Left cardiac atrium (tissue), 4 donors: ENCODE measurements at regions not wholly inside any gene's neighbourhood (a gene's known extent, or its start where the extent isn't known, plus 50 kb on each side); places are given as distances from the start of the nearest gene placed in this dataset.
"Not testable (repeated sequence)": the region's sequence is repeated elsewhere in the genome, so short reads cannot be mapped to it uniquely, and the experiment has no call there.

Experiments
- ATAC-seq, 2 donors: fragments of 200-7000 bp; cut with Tn5 transposase; one replicate each; pipeline ENCODE4 v1.9.1; 2020; ENCODE audit warnings: mild to moderate bottlenecking in 2 of 2, moderate library complexity in 2 of 2
- DNase-seq: peaks from one replicate; pipeline ENCODE4 v3.0.0-alpha.2; 2020
- intact Hi-C, 2 donors: fragments of 100-400 bp; cut with DNase I; formaldehyde crosslinking; loops; one replicate each; pipeline versions ENCODE4 v1.14.1 to v1.15.1; 2022 to 2023
- donor health status: DM: no; HTN: yes; CAD: no.
- donor health status: DM: no; HTN: yes; CAD: no; lungs with severe emphysema.
- donor health status: DM: yes; HTN: yes; CAD: no.
- donor health status: Dilated cardiomyopathy.

DNA sequence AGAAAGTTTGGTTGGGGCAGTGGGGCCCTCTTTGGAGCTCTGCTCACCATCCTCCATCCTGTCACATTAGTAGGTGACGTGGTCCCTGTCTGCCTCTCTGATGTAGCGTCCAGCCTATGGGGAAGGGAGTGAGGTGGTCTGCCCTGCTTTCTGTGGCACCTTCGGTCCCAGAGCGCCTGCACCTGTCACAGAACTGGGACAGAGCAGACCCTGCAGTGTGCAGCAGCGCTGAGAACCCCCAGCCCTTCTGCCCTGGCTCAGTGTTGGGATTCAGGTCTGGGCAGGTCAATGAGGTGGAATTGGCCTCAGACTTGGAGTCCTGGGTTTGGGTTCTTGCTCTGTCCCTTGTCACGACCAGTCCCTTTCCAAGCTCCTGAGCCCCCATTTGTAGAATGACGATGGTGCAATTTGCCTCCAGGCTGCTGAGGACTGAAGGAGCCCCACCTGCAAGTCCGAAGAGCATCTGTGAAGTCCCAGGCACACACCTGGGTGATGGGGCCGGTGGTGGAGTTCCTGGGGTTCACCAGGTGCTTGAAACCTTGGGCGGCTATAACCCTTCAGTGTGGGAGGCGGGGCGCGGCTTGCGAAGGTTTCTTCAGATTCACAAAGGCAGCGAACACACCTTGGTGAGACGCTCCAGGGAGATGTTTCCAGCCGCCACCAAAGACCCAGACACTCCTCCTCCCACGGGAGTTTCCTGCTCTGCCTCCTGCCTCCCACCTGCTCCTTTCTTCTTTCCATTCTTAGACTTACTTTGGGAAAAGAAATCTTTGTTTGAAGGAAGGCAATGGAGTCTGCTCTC, 265.4 kb upstream of the HDAC4 start:
- intact Hi-C loops: no loop called here
- ATAC-seq (no peak), DNase-seq (no peak)

DNA sequence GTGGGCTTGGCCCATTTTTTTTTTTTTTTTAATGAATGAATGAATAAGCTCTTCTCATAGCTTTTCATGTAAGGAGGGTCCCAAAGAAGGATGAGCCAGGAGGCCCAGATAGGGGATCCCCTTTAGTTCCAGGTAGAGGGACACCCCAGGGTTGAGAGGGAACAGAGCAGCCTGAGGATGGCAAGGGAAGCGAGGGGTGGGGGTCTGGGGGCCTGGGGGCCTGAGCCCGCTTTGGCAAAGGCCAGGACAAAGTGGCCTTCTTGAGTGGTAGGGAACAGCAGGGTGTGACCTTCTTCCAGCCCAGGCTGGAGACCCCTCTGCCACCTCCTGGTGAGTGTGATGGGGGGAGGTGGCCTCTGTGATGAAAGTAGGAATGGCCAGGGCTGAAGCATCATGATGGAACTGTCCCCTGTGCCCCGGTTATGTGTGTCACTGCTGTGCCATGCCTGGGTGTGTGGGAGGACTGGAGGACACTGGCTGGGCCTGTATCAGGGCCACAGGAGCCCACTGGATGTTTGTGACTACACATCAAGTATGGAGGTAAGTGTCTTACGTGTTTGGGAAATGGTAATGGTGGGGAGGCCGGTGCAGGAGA, 263.5 kb upstream of the HDAC4 start:
- no peak for DNase-seq
- intact Hi-C loops: no loop called here
- ATAC-seq: no peak

DNA sequence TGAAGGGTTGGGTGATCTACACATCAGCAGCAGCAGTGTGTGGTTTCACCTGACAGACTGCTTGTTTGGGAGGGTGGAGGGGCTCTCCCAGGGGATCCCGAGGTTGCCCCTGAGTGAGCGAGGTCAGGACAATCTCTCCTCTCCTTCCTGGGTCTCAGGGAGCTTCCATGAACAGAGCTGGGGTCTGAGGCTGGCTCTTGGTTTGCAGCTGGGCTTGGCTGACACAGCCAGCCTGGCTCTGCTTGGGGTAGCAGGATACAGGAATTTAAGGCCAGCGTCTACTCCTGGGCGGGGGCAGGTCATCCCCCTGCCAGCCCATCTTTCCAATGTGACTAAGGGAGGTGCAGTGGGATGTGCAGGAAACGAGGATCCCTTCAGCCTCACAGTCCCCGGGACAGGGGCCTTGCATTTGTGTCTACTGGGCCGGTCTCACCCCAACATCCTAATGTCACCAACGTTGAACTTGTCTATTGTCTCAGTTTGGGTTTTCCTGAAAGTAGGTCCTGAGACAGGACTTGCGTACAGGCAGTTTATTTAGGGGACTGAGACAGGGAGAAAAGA, 262.6 kb upstream of the HDAC4 start:
- DNase-seq: no peak
- intact Hi-C loops: no loop called here
- ATAC-seq: no peak

DNA sequence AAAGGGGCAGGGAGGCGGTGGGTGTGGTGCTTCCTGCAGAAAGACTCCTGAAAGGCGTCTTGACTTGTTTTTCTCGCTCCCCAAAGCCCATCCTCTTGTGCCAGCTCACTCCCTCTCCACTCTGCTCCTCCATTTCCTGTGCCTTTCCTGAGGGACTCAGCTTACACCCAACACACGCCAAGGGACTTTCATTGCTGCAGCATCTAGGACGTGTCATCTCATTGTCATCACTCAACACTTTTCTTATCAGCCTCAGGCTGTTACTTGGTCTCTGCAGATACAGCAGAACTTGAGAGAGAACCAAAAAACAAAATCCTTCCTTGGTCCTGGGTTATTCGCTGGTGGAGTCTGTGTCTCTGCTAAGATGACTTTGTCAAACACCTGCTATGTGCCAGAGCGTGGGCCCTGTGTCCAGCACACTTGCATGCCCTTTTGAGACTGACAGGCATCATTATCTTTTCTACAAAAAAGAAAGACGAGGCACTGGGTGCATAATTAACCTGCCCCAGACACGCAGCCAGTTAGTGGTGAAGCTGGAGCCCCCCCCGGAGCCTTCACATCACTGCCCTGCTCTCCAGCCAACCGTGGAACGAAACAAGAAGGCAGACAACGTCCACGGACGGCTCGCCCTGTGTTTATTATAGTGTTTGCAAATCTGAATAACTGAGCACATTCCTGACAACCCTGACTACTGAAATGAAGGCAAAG, 261.7 kb upstream of the HDAC4 start:
- peak in 1 of 2 donors; percentile 65 for ATAC-seq
- intact Hi-C loops: no loop called here
- DNase-seq: no peak

DNA sequence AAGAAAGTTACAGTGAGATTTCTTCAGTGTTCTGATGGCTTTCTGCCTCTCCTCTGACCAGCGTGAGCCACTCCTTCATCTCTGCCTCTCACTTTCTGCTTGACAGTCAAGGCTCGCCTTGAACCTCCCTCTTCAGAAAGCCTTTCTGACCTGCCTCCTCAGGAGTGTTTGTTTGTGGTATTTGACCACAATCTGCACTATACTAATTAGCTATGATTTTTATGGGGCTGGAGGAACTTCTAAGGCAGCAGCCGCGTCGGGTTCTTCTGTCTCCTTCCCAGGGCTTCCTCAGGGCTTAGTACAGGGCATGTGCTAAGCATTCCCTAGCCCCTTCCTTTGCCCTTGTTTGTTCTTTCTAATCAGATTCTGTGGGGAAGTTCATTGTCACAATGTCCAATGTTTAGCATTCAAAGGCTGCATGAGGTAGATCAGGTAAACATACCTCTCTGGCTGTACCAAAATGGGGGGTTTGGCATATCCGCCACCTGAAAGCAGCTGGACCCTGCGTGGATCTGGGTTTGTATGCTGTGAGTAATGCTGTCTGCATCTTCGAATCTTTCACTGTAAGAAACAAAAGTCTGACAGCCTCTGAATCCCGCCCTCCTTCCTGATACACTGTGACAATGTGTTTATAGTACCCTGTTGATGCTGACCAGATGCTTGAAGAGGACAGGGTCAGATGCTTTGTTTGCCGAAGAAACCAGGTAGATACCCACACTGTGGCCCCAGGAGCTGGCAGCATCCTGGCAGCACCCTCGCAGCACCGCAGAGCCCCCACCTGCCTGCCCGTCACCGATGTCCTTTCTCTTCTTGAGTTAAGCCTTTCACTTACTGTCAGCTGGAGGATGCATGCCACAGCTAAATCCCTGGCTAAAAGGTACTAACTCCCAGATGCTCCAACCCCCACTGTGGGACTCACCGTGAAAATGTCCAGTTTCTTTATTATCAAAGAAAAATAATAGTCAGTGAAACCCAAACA, 260.8 kb upstream of the HDAC4 start:
- DNase-seq (no peak), ATAC-seq (no peak)
- intact Hi-C loops: no loop called here

DNA sequence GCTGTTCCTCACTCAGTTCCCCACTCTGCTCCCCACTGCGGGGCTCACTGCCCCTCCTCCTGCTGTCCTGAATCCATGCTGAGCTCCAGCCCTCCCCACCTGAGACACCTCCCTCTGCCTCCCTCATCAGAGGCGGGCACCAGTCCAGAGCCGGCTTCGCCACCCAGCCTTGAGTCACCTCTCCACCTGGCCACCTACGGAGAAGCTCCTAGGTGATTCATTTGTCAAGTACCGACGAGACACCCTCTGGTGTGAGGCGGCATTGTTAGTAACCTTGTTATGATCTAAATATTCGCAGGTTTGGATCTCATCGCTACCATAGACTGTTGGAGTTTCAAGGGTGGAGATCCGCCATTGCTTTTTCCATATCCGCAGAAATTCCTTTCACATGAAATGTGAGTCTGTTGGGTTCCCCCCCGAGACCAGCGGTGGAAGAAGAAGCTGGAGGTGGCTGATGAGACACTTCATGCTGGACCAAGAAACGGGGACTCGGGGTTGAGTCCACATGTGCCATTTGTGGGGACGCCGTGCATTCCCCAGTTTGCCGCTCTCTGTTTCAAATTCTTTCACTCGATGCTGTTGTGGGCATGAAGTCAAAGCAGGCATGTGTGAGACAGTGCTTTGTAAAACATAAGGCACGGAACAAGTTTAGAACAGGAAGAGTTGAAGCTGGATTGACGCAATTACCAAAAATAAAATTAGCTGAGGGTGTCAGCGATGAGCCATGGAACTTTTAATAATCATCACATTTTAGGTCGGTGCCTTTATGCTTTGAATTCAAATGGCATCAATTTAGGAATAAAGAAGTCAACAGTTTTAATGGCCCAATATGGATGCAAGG, 259.8 kb upstream of the HDAC4 start:
- no peak for ATAC-seq
- no peak for DNase-seq
- intact Hi-C loops: no loop called here

DNA sequence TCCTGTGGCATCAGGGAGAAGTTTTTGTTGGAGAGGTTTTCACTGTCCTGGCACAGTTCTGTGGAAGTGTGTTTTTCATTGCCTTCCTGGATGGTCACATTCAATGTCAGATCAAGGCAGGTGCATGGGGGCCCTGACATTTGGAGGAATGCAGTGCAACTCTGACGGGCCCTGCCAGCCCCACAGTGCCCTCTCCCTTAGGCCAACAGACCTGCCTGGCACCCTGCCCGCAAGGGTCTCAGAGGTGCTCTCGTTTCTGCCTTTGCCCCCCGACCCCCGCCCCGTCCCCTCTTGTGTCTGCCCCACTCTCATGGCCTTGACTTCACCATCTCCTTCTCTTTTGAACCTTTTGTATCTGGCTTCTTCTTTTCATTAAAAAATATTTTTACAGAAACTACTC, 257.2 kb upstream of the HDAC4 start:
- no peak for DNase-seq
- no peak for ATAC-seq
- intact Hi-C loops: no loop called here

DNA sequence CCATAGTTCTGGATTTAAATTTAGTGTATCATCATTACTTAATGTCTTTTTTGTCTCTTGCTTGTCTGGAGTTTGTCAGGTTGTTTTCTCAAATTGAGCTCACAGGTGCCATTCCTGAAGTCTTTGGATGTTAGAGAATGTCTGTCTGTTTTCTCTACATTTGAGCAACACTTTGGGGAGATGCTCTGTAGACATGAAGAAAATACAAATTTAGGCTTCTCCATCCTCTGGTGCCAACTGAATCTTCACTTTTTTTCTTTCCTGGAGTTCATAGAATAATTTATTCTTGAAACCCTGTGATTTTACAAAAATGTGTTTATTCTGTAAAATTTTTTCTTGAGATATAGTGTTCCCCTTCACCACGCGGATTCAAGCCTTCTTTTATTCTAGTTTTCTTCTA, 256.4 kb upstream of the HDAC4 start:
- ATAC-seq (no peak), DNase-seq (no peak)
- intact Hi-C loops: no loop called here

DNA sequence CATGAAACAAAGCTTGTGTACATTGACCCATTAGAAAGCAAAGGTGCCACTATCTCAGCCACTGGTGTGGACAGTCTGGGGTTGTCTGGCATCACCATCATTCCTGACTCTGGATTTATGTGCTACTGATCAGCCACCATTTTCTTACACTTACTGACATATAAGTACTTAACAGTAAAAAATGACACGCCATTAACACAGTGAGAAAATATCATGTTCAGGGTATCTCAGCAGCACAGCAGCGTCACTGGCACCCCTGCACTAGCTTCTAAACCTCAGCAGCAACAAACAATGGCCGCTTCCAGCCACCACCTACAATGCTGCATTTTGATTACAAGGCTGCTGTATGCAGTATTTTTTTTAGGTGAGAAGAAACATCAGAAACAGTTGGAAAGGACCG, 253.4 kb upstream of the HDAC4 start:
- ATAC-seq (no peak), DNase-seq (no peak)
- intact Hi-C loops: no loop called here

DNA sequence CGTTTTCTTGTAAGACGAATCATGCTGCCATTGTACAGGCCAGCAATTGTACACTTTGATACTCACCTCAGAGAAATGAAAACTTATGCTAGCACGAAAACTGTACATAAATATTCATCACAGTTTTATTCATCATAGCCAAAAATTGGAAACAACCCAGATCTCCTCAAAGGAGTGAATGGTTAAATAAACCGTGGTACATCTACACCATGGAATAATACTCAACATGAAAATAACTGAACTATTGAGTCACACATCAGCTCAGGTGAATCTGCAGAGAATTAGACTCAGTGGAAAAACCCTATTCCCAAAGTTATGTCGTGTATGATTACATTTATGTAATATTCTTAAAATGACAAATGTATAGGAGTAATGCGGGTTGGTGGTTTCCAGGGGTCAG, 251.0 kb upstream of the HDAC4 start:
- no peak for ATAC-seq
- intact Hi-C loops: no loop called here
- no peak for DNase-seq

DNA sequence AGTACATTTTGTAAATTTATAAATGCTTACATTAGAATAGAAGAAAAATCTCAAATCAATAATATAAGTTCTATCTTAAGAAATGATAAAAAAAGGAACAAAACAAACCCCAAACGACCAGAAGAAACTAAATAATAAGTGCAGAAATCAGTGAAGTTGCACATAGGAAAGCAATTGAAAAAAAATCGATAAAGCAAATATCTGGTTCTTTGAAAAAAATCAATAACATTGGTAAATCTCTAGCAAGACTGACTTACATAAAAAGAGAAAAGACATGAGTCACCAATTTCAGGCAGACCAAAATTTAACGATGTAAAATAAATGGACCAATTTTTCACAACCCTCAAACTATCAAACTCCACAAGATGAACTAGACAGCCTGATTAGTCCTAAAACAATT, 249.9 kb upstream of the HDAC4 start:
- DNase-seq (no peak), ATAC-seq (no peak)
- intact Hi-C loops: no loop called here

DNA sequence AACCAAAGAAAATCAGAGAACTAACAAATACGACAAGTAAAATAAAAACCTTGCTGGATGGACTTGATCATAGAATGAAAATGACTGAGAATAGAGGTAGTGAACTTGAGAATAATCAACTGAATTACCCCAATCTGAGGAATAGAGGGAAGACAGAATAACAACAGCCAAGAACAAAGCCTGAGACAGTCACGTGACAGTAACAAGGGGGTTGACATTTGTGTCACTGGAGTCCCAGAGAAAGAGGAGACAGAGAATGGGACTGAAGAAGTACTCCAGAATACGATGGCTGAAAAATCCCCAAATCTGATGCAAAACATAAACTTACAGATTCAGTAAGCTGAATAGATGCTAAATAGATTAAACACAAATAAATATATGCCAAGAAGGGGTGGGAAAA, 248.5 kb upstream of the HDAC4 start:
- intact Hi-C loops: no loop called here
- no peak for ATAC-seq
- DNase-seq: no peak

DNA sequence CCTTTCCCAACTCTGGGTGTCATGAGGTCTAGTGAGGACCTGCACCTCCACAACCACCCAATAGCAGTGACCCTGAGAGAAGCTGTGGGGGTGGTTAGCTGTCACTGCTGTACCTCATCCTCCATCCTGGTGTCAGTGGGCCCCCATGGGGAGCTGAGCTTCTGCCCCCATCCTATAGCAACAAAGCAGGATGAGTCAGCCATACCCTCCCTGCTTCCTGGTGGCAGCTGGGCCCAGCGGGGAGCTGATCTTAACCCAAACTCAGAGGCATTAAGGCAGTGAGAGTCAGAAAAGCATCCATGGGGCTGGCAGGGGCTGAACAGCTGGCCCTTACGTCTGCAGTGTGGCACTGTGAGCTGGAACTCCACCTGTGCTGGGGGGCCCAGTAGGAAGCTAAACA, 247.8 kb upstream of the HDAC4 start:
- no peak for DNase-seq
- intact Hi-C loops: no loop called here
- no peak for ATAC-seq

DNA sequence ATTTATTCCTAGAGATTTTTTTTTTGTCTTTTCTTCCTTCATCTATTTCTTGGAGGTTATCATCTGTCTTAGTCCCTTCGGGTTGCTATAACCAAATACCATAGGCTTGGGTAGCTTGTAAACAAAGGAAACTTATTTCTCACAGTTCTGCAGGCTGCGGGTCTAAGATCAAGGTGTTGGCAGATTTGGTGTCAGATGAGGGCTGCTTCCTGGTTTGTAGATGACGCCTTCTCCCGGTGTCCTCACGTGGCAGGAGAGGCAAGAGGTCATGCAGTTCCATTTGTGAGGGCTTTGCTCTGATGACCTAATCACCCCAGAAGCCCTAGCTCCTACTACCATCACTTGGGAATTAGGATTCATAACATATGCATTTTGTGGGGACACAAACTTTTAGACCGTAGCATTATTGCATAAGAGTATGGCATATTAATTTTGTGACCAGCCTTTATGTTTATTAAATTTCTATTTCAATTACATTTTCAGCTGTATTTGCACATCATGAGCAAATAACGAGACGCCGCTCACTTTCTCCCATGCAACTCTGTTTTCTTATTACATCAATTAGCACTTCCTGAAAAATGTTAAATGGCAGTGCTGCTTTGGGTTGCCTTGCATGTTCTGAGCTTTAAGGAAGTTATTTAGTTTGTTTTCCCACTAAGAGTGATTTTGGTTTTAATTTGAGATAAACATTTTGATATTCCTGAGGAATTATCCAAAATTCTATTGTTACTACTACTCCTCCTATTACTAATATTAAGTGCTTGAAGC, 246.4 kb upstream of the HDAC4 start:
- DNase-seq: no peak
- intact Hi-C loops: no loop called here
- no peak for ATAC-seq

DNA sequence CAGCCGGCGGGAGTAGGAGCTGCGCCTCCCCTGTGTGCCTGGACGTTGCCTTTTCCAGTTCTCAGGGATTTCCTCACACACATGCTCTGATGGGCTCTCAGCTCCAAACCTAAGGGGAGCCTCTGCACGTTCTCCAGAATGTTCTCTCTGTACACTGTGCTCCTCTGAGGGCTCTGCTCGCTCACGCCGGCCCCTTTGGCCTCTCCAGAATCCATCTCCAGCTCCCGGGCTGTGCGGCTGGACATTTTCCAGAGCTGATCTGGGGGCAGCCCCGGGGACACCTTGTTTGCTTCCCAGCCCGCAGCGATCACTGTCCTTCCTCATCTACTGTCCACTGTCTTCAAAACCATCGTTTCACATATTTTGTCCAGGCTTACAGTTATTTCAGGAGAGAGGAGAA, 245.4 kb upstream of the HDAC4 start:
- intact Hi-C loops: no loop called here
- DNase-seq (no peak), ATAC-seq (no peak)

DNA sequence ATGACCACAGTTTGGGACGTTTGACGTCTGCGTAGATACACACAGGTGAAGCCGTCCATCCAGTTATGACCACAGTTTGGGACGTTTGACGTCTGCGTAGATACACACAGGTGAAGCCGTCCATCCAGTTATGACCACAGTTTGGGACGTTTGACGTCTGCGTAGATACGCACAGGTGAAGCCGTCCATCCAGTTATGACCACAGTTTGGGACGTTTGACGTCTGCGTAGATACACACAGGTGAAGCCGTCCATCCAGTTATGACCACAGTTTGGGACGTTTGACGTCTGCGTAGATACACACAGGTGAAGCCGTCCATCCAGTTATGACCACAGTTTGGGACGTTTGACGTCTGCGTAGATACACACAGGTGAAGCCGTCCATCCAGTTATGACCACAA, 243.8 kb upstream of the HDAC4 start:
- ATAC-seq, DNase-seq, intact Hi-C loops: not testable (repeated sequence)

DNA sequence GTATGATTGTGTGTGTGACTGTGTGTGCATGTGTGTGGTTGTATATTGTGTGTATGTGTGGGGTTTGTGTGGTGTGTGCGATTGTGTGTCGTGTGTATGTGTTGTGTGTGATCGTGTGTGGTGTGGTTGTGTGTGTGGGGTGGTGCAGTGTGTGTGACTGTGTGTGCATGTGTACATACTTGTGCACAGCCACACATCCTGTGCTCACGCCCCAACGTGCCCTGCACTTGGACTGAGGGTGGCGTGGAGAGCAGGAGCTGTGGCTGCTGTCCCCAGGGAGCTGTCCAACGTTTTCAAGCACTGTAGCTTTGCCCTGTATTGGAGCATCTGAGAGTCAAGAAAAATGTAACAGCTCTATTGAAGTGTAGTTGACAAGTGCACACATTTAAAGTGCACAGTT, 243.2 kb upstream of the HDAC4 start:
- intact Hi-C loops: no loop called here
- ATAC-seq (peak in 1 of 2 donors; percentile 38), DNase-seq (no peak)
